Ishikawa (cell line): ENCODE measurements at regions not wholly inside any gene's neighbourhood (a gene's known extent, or its start where the extent isn't known, plus 50 kb on each side); places are given as distances from the start of the nearest gene placed in this dataset.

Source experiments
- CEBPB ChIP-seq: IDR thresholded peaks from 2 replicates; pipeline ENCODE4 v1.6.1; 2012
- CREB1 ChIP-seq: IDR thresholded peaks from 2 replicates; pipeline ENCODE4 v1.6.1; 2012; ENCODE audit warnings: low read depth
- EP300 ChIP-seq: IDR thresholded peaks from 2 replicates; pipeline ENCODE4 v1.6.1; 2012; ENCODE audit warnings: borderline replicate concordance
- FOXM1 ChIP-seq: IDR thresholded peaks from 2 replicates; pipeline ENCODE4 v1.6.1; 2012; ENCODE audit warnings: low read depth, borderline replicate concordance
- MAX ChIP-seq: IDR thresholded peaks from 2 replicates; pipeline ENCODE4 v1.6.1; 2012
- RAD21 ChIP-seq: IDR thresholded peaks from 2 replicates; pipeline ENCODE4 v1.6.1; 2012; ENCODE audit warnings: low read depth
- TAF1 ChIP-seq: IDR thresholded peaks from 2 replicates; pipeline ENCODE4 v1.6.1; 2012; ENCODE audit warnings: low read depth, mild to moderate bottlenecking
- TCF12 ChIP-seq: IDR thresholded peaks from 2 replicates; pipeline ENCODE4 v1.6.1; 2012; ENCODE audit warnings: low read depth
- YY1 ChIP-seq: IDR thresholded peaks from 2 replicates; pipeline ENCODE4 v1.6.1; 2012; ENCODE audit warnings: low read depth
- ZBTB7A ChIP-seq: IDR thresholded peaks from 2 replicates; pipeline ENCODE4 v1.6.1; 2012; ENCODE audit warnings: low read depth
- TF ChIP-seq, protein P1 (sequence below): IDR thresholded peaks from 2 replicates; pipeline ENCODE4 v1.6.1; 2012; ENCODE audit warnings: low read depth, mild to moderate bottlenecking

DNA sequence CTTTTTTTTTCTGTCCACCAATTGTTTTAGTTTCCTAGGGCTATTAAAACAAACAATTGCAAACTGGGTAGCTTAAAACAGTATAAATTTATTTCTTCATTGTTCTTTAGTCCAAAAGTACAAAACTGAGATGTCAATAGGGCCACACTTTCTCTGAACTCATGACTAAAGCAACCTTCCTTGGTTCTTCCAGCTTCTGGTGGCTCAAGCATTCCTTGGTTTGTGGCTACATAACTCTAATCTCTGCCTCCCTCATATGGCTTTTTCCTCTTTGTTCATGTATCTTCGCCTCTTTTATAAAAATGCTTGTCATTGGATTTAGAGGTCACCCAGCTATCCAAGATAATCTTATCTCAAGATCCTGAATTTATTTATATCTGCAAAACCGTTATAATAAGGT lies 914.5 kb upstream of the EPHA6 start:
- no peak for TF ChIP-seq CREB1
- TF ChIP-seq YY1, result no peak
- TF ChIP-seq MAX, result no peak
- no peak for TF ChIP-seq ZBTB7A
- TF ChIP-seq TCF12, result no peak
- no peak for TF ChIP-seq TAF1
- no peak for TF ChIP-seq FOXM1
- no peak for TF ChIP-seq EP300
- TF ChIP-seq CEBPB, result no peak
- TF ChIP-seq RAD21, result no peak
- TF ChIP-seq, protein P1, sequence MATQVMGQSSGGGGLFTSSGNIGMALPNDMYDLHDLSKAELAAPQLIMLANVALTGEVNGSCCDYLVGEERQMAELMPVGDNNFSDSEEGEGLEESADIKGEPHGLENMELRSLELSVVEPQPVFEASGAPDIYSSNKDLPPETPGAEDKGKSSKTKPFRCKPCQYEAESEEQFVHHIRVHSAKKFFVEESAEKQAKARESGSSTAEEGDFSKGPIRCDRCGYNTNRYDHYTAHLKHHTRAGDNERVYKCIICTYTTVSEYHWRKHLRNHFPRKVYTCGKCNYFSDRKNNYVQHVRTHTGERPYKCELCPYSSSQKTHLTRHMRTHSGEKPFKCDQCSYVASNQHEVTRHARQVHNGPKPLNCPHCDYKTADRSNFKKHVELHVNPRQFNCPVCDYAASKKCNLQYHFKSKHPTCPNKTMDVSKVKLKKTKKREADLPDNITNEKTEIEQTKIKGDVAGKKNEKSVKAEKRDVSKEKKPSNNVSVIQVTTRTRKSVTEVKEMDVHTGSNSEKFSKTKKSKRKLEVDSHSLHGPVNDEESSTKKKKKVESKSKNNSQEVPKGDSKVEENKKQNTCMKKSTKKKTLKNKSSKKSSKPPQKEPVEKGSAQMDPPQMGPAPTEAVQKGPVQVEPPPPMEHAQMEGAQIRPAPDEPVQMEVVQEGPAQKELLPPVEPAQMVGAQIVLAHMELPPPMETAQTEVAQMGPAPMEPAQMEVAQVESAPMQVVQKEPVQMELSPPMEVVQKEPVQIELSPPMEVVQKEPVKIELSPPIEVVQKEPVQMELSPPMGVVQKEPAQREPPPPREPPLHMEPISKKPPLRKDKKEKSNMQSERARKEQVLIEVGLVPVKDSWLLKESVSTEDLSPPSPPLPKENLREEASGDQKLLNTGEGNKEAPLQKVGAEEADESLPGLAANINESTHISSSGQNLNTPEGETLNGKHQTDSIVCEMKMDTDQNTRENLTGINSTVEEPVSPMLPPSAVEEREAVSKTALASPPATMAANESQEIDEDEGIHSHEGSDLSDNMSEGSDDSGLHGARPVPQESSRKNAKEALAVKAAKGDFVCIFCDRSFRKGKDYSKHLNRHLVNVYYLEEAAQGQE, result no peak
